Activated CD4-positive, alpha-beta memory T cell treated with anti-CD3 and anti-CD28 coated beads for 36 hours (primary cell): ENCODE measurements at regions not wholly inside any gene's neighbourhood (a gene's known extent, or its start where the extent isn't known, plus 50 kb on each side); places are given as distances from the start of the nearest gene placed in this dataset.

Source experiments
- CTCF ChIA-PET: fragments of 350-600 bp; sonication (Branson Sonifier 250); formaldehyde crosslinking; loops from one replicate; lab custom pipeline; 2021; ENCODE audit warnings: antibody characterized with exemption, inconsistent platforms; lab: Charles Lee
- POLR2A ChIA-PET: fragments of 350-600 bp; sonication (Branson Sonifier 250); formaldehyde crosslinking; loops from one replicate; lab custom pipeline; 2021; ENCODE audit warnings: antibody characterized with exemption; lab: Charles Lee
- DNase-seq: peaks from one replicate; pipeline ENCODE4 v3.0.0-alpha.2; 2020
- H3K27ac Mint-ChIP-seq: one replicate; pipeline ENCODE4 v1.8.0; 2021; ENCODE audit warnings: mixed read lengths
- H3K27me3 Mint-ChIP-seq: one replicate; pipeline ENCODE4 v1.8.0; 2021; ENCODE audit warnings: mixed read lengths
- H3K36me3 Mint-ChIP-seq: one replicate; pipeline ENCODE4 v1.8.0; 2021; ENCODE audit warnings: mixed read lengths
- H3K4me1 Mint-ChIP-seq: one replicate; pipeline ENCODE4 v1.8.0; 2021; ENCODE audit warnings: low read depth, mixed read lengths
- H3K4me3 Mint-ChIP-seq: one replicate; pipeline ENCODE4 v1.8.0; 2021; ENCODE audit warnings: mild to moderate bottlenecking, mixed read lengths
- H3K9me3 Mint-ChIP-seq: one replicate; pipeline ENCODE4 v1.8.0; 2021; ENCODE audit warnings: mixed read lengths
- intact Hi-C: fragments of 100-400 bp; cut with micrococcal nuclease; formaldehyde crosslinking; loops from one replicate; pipeline ENCODE4 v1.15.1; 2023

DNA sequence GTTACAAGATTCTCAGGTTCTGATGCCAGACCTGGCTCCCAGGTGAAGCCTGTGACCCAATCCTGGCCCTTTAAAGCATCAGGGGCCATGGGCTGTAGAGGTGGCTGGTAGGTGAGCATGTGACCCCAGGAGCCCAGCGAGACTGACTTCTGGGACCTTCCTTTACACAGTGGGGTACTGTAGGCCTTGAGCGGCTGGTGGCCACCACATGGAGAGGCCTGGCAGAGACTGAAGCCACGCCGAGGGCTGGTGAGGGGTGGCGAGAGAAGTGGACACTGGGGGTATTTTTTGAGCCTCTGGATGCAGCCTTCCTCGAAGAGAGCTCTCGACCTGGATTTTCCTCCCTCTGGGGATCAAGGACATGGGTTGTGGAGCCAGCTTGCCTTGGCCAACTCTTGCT is 71.2 kb upstream of the ITGA11 start:
- CTCF ChIA-PET: interaction anchor here (1.1 kb wide), 1 partner anchor 47 kb away, joined by 3 read pairs; no protein-coding TSS in a partner anchor

DNA sequence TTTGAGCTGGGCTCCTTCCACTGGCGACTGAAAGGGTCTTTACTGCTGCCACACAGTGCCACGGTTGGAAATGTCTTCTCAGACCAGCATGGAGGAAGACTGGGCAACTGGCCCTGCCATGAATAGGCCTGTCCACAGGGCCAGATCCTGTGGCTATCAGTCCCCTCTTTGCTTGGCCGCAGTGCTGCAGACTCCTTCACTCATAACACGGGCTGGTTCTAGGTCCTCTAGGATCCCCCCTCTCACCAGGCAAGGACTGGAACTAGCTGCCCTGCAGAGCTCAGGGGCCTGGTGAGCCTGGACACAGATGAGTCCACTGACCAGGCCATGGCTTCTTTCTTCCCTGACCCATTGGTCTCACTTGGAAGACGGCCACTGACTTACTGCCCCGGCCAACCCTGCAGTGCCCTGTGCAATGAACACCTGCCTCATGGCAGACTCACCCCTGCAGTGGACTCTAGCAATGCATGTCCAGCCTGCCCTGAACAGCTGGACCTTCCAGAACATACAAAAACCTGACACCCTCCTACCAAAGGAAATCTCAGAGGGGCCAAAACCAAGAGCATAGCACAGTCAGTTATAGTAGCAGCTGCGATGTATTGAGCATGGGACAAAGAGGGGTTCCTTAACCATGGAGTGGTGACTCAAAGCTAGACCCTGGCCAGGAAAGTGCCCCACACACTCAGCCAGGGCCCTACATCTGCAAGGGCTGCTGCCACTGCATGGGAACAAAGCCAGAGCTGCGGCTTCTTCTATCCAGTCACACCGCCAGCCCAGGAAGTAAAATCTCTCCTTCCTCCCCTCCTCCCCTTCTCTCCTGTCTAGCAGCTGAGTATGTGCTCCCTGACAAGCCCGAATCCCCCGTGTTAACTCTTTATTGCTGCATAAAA is 72.1 kb upstream of the ITGA11 start:
- CTCF ChIA-PET: no interaction called here
- intact Hi-C loops: no loop called here
- no peak for DNase-seq

More for the DNA sequence above, 71.2 kb upstream of the ITGA11 start:
- Mint-ChIP-seq H3K4me1 (no peaks in the 10 kb centered on the region), H3K36me3 (no peaks in the 10 kb centered on the region), H3K9me3 (no peaks in the 10 kb centered on the region), H3K27ac (no peak overlapping the region), H3K27me3 (peaks cover 7% of the 10 kb centered on the region), H3K4me3 (no peak overlapping the region)
- intact Hi-C loops: no loop called here
- POLR2A ChIA-PET: no interaction called here
- no peak for DNase-seq

DNA sequence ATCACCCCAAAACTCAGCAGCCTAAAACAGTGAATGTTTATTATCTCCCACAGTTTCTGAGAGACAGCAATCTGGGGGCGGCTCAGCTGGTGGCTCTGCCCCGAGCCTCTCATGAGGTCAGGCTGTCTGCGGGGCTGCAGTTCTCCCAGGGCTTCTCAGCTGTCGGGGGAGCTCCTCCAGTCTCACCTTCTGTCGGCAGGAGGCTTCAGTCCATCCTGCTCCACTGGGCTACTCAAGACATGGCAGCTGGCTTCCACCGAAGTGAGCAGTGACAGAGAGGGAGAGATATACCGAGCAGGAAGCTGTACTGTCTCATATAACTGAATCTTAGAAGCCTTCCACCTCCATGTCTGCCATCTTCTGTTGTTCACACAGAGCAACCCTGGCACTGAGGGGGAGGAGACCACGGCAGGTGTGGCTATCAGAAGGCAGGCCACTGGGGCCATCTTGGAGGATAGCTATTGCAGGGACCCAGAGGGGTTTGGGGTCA is 72.8 kb upstream of the ITGA11 start:
- Mint-ChIP-seq H3K36me3 (no peaks in the 10 kb centered on the region), H3K4me1 (no peaks in the 10 kb centered on the region), H3K9me3 (no peaks in the 10 kb centered on the region), H3K27ac (no peak overlapping the region), H3K4me3 (no peak overlapping the region), H3K27me3 (peaks cover 8% of the 10 kb centered on the region)
- no peak for DNase-seq
- ChIA-PET CTCF (no interaction called here), POLR2A (no interaction called here)
- intact Hi-C loops: no loop called here

More for the DNA sequence above, 72.1 kb upstream of the ITGA11 start:
- Mint-ChIP-seq H3K4me1 (no peaks in the 10 kb centered on the region), H3K4me3 (no peak overlapping the region), H3K27ac (no peak overlapping the region), H3K9me3 (no peaks in the 10 kb centered on the region), H3K36me3 (no peaks in the 10 kb centered on the region), H3K27me3 (peaks cover 7% of the 10 kb centered on the region)
- POLR2A ChIA-PET: no interaction called here

DNA sequence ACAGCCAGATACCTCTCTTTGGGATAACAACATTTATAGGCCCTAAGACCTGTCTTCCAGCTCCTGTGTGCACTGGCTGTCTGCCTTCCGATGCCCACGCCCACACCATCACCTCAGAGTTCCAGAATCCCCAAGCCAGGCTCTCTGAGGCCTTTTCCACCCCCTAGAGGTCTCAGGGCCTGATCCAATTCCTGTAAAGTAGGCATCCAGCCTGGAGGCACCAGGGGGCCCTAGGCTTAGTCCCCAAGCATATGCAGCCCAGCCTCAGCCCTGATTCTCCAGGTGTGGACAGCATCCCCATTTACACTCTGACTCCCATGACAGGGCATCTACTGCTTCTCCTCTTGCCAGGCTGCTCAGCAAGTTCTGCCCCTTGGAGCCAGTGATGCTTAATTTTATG is 72.7 kb upstream of the CORO2B start:
- intact Hi-C loops: no loop called here
- H3K9me3 Mint-ChIP-seq: no peaks in the 10 kb centered on the region
- no peak overlapping the region for H3K4me3 Mint-ChIP-seq
- ChIA-PET POLR2A (no interaction called here), CTCF (no interaction called here)
- no peaks in the 10 kb centered on the region for H3K36me3 Mint-ChIP-seq
- no peaks in the 10 kb centered on the region for H3K4me1 Mint-ChIP-seq
- DNase-seq: no peak
- no peak overlapping the region for H3K27ac Mint-ChIP-seq
- H3K27me3 Mint-ChIP-seq: peaks cover 10% of the 10 kb centered on the region

DNA sequence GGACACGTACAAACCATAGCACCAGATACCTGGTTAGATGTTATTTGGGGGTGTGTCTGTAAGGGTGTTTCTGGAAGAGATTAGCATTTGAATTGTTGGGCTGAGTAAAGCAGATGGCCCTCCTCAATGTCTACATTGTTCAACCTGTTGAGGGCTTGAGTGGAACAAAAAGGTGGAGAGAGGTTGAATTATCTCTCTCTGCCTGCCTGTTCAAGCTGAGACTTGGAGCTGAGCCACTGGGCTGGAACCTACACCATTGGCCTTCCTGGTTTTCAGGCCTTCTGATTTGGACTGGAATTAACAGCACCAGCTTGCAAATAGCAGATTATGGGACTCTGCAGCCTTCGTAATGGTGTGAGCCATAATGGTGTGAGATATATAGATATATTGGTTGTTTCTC is 71.3 kb upstream of the CORO2B start:
- intact Hi-C loops: no loop called here
- Mint-ChIP-seq H3K36me3 (no peaks in the 10 kb centered on the region), H3K9me3 (no peaks in the 10 kb centered on the region), H3K4me1 (no peaks in the 10 kb centered on the region), H3K4me3 (no peak overlapping the region), H3K27me3 (peaks cover 12% of the 10 kb centered on the region), H3K27ac (no peak overlapping the region)
- POLR2A ChIA-PET: no interaction called here
- CTCF ChIA-PET: no interaction called here
- no peak for DNase-seq

DNA sequence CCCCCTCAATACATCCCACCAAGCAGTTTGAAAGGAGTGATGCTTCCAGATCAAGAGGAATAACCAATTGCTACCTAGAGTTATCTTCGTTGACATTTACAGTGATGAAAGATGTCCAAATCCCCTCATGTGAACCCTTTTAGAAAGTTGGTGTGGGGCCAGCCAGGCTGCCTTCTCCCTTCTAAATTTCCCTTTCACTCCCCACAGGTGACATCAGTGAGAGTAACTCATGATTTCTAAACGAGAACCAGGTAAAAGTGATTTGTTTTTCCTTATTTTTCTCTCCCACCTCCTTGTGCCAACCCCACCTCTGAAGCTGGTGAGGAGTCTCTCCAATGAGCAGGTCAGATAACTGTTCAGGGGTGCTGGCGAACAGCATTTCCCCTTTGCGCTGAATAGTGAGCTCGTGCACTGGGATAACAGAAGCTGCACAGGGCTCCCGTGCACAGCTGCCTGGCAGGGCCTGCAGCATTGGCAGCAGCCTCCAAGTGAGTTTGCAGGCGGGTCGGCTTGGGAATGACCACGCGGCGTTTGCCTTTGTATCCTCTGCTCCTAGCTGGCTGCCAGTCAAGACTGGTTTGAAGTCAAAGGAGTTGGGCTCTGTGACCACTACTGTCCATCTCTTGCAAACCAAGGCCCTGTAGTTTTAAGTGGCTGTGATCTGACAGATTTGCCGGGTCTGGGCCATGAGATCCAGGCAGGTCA is 70.2 kb upstream of the CORO2B start:
- Mint-ChIP-seq H3K27ac (no peak overlapping the region), H3K4me3 (no peak overlapping the region), H3K9me3 (peaks cover 6% of the 10 kb centered on the region), H3K36me3 (no peaks in the 10 kb centered on the region), H3K27me3 (peaks cover 12% of the 10 kb centered on the region), H3K4me1 (no peaks in the 10 kb centered on the region)
- DNase-seq: no peak
- CTCF ChIA-PET: no interaction called here
- intact Hi-C loops: no loop called here
- POLR2A ChIA-PET: no interaction called here

DNA sequence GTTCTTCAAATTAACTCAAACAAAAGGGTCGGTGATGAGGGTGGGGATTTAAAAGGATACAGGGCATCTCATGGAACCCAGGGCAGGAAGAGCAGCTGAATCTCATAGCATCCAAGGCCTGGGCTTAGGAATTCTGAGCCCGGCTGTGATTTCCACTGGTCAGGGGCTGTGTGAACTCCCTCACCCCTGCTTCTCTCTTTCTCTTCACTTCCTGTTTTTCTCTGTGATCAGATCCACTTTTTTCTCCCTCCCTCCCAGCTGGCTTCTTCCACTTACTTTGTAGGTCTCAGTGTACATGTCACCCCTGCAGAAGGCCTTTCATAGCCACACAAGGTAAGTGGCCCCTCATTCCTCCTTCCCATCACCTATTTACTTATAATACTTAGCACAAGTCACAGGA is 68.2 kb upstream of the CORO2B start:
- H3K27me3 Mint-ChIP-seq: peaks cover 12% of the 10 kb centered on the region
- H3K4me3 Mint-ChIP-seq: no peak overlapping the region
- POLR2A ChIA-PET: no interaction called here
- intact Hi-C loops: no loop called here
- no peak overlapping the region for H3K27ac Mint-ChIP-seq
- H3K36me3 Mint-ChIP-seq: no peaks in the 10 kb centered on the region
- DNase-seq: no peak
- H3K9me3 Mint-ChIP-seq: peaks cover 8% of the 10 kb centered on the region
- no peaks in the 10 kb centered on the region for H3K4me1 Mint-ChIP-seq
- CTCF ChIA-PET: no interaction called here

DNA sequence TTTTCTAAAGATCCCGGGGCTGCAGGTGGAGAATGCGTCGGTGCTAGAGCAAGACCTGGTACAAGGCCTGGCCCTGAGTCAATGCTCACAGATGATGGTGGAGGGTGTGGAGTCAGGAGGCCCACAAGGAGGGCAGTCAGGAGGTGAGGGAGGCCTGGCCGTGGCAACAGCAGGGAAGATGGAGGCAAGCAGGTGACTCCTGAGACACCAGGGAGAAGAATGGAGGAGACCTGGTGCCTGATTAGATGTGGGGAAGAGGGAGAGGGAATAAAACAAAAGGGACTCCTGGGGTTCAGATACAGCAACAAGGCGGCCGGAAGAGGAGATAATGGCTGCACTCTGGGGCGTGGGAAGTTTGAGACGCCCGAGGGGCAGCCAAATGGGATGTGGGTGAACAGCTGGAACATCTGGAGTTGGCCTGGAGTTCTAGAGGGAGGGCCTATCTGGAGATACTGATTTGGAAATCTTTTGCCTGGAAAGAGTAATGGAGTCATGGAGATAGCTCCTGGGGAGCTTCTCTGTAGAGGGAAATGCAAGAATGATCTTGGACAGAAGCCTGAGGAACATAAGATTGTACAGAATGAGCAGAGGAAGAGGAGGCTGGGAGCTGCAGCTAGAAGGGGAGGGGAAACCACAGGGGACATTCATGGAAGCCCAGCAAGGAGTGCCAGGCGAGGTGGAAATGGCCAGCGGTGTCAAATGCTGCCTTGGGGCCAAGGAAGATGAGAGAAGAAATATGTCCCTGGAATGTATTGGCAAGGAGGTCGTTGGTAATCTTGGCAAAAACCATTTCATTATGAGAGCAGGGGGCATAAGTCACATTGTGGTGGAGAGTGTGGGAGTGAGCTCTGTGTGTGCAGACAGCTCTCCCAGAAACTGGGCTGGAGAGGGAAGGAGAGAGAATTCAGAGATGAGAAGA is 67.5 kb upstream of the CORO2B start:
- no peak overlapping the region for H3K27ac Mint-ChIP-seq
- ChIA-PET CTCF (no interaction called here), POLR2A (no interaction called here)
- no peak for DNase-seq
- H3K27me3 Mint-ChIP-seq: peaks cover 14% of the 10 kb centered on the region
- no peaks in the 10 kb centered on the region for H3K36me3 Mint-ChIP-seq
- no peaks in the 10 kb centered on the region for H3K4me1 Mint-ChIP-seq
- intact Hi-C loops: no loop called here
- no peak overlapping the region for H3K4me3 Mint-ChIP-seq
- peaks cover 8% of the 10 kb centered on the region for H3K9me3 Mint-ChIP-seq

DNA sequence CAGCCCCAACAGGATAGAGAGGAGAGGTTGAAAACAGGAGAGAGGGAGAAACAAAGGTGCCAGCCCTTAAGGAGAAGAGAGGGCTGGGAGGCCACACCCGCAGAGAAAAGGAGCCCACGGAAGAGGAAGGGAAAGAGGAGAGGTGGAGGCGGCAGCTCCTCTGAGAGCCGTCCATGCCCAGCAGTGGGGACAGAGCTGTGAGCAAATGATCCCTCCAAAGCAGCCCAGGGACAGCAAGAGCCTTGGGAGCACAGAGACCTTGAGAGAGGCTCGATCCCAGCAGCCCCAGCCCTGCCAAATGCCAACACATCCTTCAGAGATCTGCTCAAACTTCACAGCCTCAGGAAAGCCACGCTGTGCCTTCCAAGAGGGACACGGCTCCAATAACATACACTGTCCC is 66.7 kb upstream of the CORO2B start:
- no peaks in the 10 kb centered on the region for H3K4me1 Mint-ChIP-seq
- ChIA-PET CTCF (no interaction called here), POLR2A (no interaction called here)
- no peak overlapping the region for H3K4me3 Mint-ChIP-seq
- H3K9me3 Mint-ChIP-seq: peaks cover 8% of the 10 kb centered on the region
- intact Hi-C loops: no loop called here
- peaks cover 12% of the 10 kb centered on the region for H3K27me3 Mint-ChIP-seq
- no peaks in the 10 kb centered on the region for H3K36me3 Mint-ChIP-seq
- no peak overlapping the region for H3K27ac Mint-ChIP-seq
- no peak for DNase-seq

DNA sequence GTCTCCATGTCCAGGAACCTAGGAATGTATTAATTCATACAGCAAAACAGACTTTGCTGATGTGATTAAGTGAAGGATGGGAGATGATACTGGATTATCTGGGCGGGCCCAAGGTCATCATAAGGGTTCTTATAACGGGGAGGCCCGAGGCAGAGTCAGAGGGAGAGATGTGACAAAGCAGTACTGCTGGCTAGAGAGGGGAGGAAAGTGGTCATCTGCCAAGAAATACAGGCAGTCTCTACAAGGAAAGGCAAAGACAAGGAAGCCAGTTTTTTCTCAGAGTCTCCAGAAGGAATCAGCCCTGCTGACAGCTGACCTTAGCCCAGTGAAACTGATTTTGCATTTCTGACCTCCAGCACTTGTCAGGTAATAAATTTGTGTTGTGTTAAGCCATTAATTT is 66.2 kb upstream of the CORO2B start:
- no peak overlapping the region for H3K4me3 Mint-ChIP-seq
- peaks cover 12% of the 10 kb centered on the region for H3K27me3 Mint-ChIP-seq
- no peaks in the 10 kb centered on the region for H3K4me1 Mint-ChIP-seq
- H3K9me3 Mint-ChIP-seq: peaks cover 8% of the 10 kb centered on the region
- CTCF ChIA-PET: no interaction called here
- H3K36me3 Mint-ChIP-seq: no peaks in the 10 kb centered on the region
- intact Hi-C loops: no loop called here
- POLR2A ChIA-PET: no interaction called here
- no peak for DNase-seq
- no peak overlapping the region for H3K27ac Mint-ChIP-seq

DNA sequence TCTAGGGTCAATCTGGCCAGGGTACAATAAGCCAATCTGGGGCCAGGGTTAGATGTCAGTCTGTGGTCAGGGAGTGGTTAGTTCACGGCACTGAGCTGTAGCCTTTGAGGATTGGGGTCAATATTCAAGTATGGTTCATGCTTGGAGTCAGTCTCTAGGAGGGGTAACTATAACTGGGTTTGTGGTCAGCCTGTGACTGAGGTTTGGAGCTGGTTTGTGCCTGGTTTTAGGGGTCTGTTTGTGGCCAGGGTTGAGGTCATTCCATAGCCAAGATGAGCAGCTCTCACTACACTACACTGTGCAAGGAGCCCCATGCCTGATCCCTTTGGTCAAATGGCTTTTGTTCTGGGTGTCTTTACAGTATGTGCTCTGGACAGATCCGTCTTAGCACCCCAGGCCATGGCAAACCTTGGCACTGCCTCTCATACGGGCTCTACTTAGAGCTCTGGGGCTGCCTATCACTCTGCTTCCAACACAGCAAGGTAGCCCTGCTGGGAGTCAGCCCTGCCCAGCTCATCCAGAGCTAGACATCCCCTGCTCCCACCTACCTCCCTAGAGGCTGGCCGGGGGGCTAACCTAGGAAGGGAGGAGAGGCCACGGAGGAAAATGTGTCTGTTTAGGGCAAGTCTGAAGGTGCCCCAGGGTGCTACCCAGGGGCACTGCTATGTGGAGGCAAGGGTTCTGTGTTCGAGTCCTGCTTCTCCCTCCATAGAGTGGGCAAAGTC is 63.3 kb upstream of the CORO2B start:
- intact Hi-C loops: no loop called here
- DNase-seq: no peak
- Mint-ChIP-seq H3K9me3 (peaks cover 8% of the 10 kb centered on the region), H3K4me1 (no peaks in the 10 kb centered on the region), H3K27me3 (peaks cover 13% of the 10 kb centered on the region), H3K36me3 (no peaks in the 10 kb centered on the region), H3K27ac (no peak overlapping the region), H3K4me3 (no peak overlapping the region)
- POLR2A ChIA-PET: no interaction called here
- CTCF ChIA-PET: interaction anchor here (1.2 to 1.5 kb wide), 2 partner anchors 158 to 209 kb away, joined by 3 to 4 read pairs; no protein-coding TSS in a partner anchor
